PC-3 (cell line): ENCODE measurements at regions not wholly inside any gene's neighbourhood (a gene's known extent, or its start where the extent isn't known, plus 50 kb on each side); places are given as distances from the start of the nearest gene placed in this dataset.

ENCODE experiments used
- CTCF ChIP-seq: fragments of 300-600 bp; sonication (generic); conservative IDR thresholded peaks from 2 replicates; pipeline ENCODE4 v1.5.1; 2017; ENCODE audit warnings: antibody characterized with exemption, low read depth, mild to moderate bottlenecking, low read length
- EZH2 ChIP-seq: fragments of 300-600 bp; sonication (generic); IDR thresholded peaks from one replicate; pipeline ENCODE4 v1.6.1; 2017; ENCODE audit warnings: antibody characterized with exemption, mild to moderate bottlenecking, low read length; ENCODE audit not compliant: unreplicated experiment
- EZH2phosphoT487 ChIP-seq: fragments of 300-600 bp; sonication (generic); IDR thresholded peaks from 2 replicates; pipeline ENCODE4 v1.6.1; 2018; ENCODE audit warnings: mild to moderate bottlenecking, antibody characterized with exemption, low read length, borderline replicate concordance

- no peak for TF ChIP-seq CTCF
- no peak for TF ChIP-seq EZH2
- TF ChIP-seq EZH2phosphoT487: no peak
Observed at GRCh38 chr5:160925281-160925680, 73.3 kb upstream of the ATP10B start.
